AG10803 (cell line): ENCODE measurements at regions not wholly inside any gene's neighbourhood (a gene's known extent, or its start where the extent isn't known, plus 50 kb on each side); places are given as distances from the start of the nearest gene placed in this dataset.

Experiments
- DNase-seq: peaks from one replicate; pipeline ENCODE4 v3.0.0; 2010; ENCODE audit warnings: low read depth
- H3K4me3 ChIP-seq: 2 replicates; pipeline ENCODE4 v1.5.1; 2011; ENCODE audit warnings: mild to moderate bottlenecking, low read length, control low read depth
- TF ChIP-seq, protein P1 (sequence below): conservative IDR thresholded peaks from 2 replicates; pipeline ENCODE4 v1.5.1; 2011; ENCODE audit warnings: mild to moderate bottlenecking, low read length, control low read depth, inconsistent platforms

DNA sequence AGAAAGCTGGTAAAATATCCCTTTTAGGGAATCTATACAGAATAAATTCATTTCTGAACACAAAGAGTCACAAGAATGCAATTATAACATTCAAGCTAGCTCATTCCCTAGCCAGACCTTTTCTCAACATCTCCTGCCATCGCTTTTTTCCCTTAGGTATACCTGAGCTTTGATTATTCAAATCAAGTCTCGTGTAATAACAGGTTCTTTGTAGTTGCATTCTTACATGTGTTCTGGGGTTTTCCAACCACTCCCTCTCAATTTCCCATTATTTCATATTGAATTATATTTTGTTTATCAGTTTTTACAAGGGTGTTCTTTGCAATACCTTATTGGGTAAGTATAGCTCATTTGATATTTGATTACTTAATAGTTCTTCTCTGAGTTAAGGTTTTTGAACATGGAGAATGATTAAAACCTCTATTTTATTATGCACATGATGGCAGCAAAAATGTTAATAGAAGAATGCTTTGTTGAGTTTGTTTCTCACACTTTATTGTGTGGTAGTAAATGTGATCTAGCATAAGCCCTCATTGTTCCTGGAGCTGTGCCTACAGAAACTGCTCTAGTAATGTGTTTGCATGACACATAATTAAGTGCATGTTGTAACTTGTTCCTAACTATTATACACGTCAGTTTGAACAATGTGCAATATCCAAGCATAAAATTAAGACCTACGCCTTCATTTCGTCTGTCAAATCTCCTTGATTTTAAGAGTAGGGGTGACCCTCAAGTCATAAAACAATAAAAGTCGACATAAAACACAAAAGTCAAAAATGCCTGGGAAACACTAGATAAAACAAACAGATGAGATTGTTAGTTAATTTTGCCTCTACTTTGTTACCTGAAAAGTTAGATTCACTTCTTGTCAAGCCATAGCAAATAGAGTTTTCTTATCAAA lies 124.0 kb upstream of the POF1B start:
- TF ChIP-seq, protein P1, sequence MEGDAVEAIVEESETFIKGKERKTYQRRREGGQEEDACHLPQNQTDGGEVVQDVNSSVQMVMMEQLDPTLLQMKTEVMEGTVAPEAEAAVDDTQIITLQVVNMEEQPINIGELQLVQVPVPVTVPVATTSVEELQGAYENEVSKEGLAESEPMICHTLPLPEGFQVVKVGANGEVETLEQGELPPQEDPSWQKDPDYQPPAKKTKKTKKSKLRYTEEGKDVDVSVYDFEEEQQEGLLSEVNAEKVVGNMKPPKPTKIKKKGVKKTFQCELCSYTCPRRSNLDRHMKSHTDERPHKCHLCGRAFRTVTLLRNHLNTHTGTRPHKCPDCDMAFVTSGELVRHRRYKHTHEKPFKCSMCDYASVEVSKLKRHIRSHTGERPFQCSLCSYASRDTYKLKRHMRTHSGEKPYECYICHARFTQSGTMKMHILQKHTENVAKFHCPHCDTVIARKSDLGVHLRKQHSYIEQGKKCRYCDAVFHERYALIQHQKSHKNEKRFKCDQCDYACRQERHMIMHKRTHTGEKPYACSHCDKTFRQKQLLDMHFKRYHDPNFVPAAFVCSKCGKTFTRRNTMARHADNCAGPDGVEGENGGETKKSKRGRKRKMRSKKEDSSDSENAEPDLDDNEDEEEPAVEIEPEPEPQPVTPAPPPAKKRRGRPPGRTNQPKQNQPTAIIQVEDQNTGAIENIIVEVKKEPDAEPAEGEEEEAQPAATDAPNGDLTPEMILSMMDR, result no peak
- no peak for DNase-seq
- H3K4me3 ChIP-seq, result no peak overlapping the region

DNA sequence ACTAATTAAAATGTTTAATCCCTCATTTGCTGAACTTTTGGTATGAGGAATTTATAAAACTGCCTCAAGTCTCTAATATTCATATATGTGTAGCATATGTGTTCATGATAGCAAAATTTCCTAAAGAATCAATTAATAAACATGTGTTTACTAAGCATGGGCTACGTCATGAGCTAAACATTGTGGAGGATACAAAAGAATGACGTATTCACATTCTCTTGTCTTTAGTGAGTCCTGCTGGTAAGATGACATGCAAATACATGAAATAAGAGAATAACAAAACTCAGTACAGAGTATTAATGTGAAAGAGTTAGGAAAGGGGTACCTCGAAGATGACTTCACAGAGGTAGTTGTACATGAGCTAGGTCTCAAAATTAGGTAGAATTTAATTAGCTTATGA lies 121.9 kb upstream of the POF1B start:
- H3K4me3 ChIP-seq, result no peak overlapping the region
- TF ChIP-seq, protein P1, result no peak
- no peak for DNase-seq

DNA sequence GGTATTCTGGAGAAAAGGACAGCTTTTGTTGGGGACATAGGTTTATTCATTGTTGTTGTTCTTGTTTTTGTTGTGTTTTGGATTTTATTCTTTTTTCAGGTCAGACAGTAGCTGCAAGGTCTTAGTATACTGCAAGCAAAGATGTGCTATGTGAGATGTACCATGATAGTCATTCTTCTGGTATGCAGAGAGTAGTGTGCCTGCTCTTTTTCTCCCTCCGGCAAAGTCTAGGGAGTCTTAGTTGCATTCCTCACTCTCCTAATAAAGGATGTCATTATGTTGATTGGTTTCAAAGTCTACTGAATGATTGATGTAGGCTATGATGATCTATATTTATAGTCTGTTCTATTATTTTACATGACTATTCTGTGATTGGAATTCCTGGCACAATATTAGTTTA lies 119.9 kb upstream of the POF1B start:
- no peak overlapping the region for H3K4me3 ChIP-seq
- DNase-seq, result no peak

DNA sequence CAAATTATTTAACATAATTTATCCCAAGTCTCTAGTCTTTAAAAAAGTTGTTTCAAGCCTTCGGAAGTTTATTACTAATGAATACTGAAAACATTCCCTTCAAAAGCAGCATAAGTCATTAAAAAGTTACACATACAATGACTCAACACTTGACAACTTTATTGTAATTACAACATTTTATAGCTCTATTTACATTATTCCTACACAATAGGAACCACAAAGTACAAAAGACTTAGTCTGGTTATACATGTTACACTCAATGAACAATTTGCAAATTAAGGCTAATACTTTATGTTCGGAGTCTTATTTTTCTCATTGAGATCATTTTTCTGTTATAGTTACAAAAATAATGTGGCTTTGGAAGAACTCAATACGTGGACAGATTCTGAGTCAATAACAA lies 114.4 kb upstream of the POF1B start:
- no peak overlapping the region for H3K4me3 ChIP-seq
- no peak for DNase-seq
- TF ChIP-seq, protein P1, result no peak

More for the DNA sequence above, 119.9 kb upstream of the POF1B start:
- TF ChIP-seq, protein P1, result no peak

DNA sequence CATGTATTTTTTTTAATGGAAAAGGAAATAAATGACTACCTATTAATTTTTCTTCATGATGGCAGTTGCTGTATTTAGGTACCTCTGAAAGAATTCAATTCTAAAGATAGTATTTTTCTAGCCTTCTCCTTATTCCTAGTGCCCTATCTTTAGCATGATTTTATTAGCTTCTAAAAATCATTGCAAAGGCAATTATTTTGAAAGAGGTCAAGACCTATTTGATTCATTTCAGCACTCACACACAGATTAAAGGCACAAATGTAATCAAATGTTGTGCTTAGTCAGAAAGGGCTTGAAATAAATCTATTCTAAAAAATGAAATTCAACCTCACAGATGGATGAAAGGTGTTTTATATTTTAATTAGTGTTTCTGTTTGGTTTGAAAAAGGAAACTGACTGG lies 74.8 kb upstream of the POF1B start:
- no peak overlapping the region for H3K4me3 ChIP-seq
- TF ChIP-seq, protein P1, result no peak
- no peak for DNase-seq

DNA sequence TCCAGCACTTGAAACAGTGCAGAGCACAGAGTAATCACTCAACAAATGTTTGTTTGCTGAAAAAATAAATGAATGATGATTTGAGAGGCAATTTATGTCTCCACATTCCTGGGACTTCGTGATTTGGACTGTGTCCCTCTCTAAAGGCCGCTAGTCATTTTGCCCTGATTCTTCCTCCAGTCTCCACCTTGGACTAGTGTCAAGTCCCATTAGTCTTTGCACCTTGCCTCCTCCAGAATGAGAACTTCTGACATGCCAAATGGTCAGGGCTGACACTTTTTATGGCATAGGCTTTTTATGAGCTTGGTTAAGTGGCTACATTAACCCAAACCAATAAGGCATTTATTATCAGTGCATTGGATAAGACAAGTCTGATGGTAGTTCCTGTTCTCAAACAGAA lies 65.1 kb upstream of the POF1B start:
- H3K4me3 ChIP-seq, result no peak overlapping the region
- DNase-seq, result no peak
- TF ChIP-seq, protein P1, result no peak
